HepG2 (cell line): ENCODE measurements at regions not wholly inside any gene's neighbourhood (a gene's known extent, or its start where the extent isn't known, plus 50 kb on each side); places are given as distances from the start of the nearest gene placed in this dataset.

ENCODE experiments used
- ATAC-seq: fragments of 200-7000 bp; cut with Tn5 transposase; 3 replicates; pipeline ENCODE4 v1.9.1; 2020; ENCODE audit warnings: mild to moderate bottlenecking, moderate library complexity
- BruUV-seq: library from RNA; stranded (reverse); fragments of 400-500 nt; replicated peaks from 2 replicates; lab custom pipeline; 2021; lab: Mats Ljungman, UMichigan
- CTCF ChIA-PET: fragments of 300-600 bp; formaldehyde crosslinking; extraction: SDS; loops from one replicate; lab custom pipeline; 2021; ENCODE audit warnings: low total read pairs, inconsistent platforms, low intra/inter-chr PET ratio; lab: Yijun Ruan, JAX
- POLR2A ChIA-PET: fragments of 350-600 bp; sonication (Branson Sonifier 250); formaldehyde crosslinking; loops from one replicate; lab custom pipeline; 2020; ENCODE audit warnings: antibody characterized with exemption, inconsistent platforms; lab: Yijun Ruan, JAX
- DNase-seq: peaks from one replicate; pipeline ENCODE4 v3.0.0-alpha.2; 2015; ENCODE audit warnings: low spot score
- FAIRE-seq: peaks from 3 replicates; lab custom pipeline; 2011; peaks lifted over from hg19 to GRCh38; lab: Jason Lieb, UNC
- H2AFZ ChIP-seq: one replicate; pipeline ENCODE4 v1.6.1; 2011; ENCODE audit warnings: low read length, inconsistent platforms
- H3K27ac ChIP-seq: fragments of 300-600 bp; 3 replicates; pipeline ENCODE4 v1.8.0; 2011; ENCODE audit warnings: mixed run types, mild to moderate bottlenecking, mixed read lengths, low read length, inconsistent platforms; ENCODE audit not compliant: insufficient read depth; ENCODE audit errors: extremely low read length
- H3K27me3 ChIP-seq, 2 experiments: fragments of 200-600 bp in 1 of 2; 2 replicates in 1 of 2; 3 replicates in 1 of 2; pipeline versions ENCODE4 v1.6.0 to v1.8.0; 2011; ENCODE audit warnings: low read length in 2 of 2, mild to moderate bottlenecking in 2 of 2, moderate library complexity in 2 of 2, inconsistent platforms in 1 of 2; ENCODE audit not compliant: insufficient read depth in 2 of 2, control insufficient read depth in 1 of 2
- H3K36me3 ChIP-seq, 2 experiments: fragments of 200-600 bp in 1 of 2; replicated peaks in 1 of 2; 2 replicates in 1 of 2; 3 replicates in 1 of 2; pipeline versions ENCODE4 v1.5.1 to v1.8.0; 2011; ENCODE audit warnings: low read length in 2 of 2, inconsistent platforms in 1 of 2; ENCODE audit not compliant: insufficient read depth in 2 of 2, control insufficient read depth in 1 of 2
- H3K4me1 ChIP-seq: 2 replicates; pipeline ENCODE4 v1.5.1; 2012; ENCODE audit warnings: low read length, inconsistent platforms; ENCODE audit not compliant: insufficient read depth
- H3K4me2 ChIP-seq: 2 replicates; pipeline ENCODE4 v1.6.0; 2011; ENCODE audit warnings: low read depth, low read length, inconsistent platforms
- H3K4me3 ChIP-seq, 3 experiments: fragments of 200-600 bp in 1 of 3; sonication (generic), shearing (Covaris generic) in 1 of 3; replicated peaks in 1 of 3; 2 replicates each; pipeline ENCODE4 v1.5.1; 2011 to 2016; ENCODE audit warnings: low read length in 3 of 3, inconsistent platforms in 2 of 3, low read depth in 2 of 3, mild to moderate bottlenecking in 2 of 3, control low read depth in 1 of 3, mixed read lengths in 1 of 3; ENCODE audit not compliant: insufficient read depth in 1 of 3
- H3K79me2 ChIP-seq: one replicate; pipeline ENCODE4 v1.6.1; 2011; ENCODE audit warnings: low read length, inconsistent platforms; ENCODE audit not compliant: insufficient read depth
- H3K9ac ChIP-seq: 2 replicates; pipeline ENCODE4 v1.6.0; 2011; ENCODE audit warnings: mild to moderate bottlenecking, low read depth, low read length, inconsistent platforms; ENCODE audit not compliant: insufficient read depth
- H3K9me3 ChIP-seq: 2 replicates; pipeline ENCODE4 v1.5.1; 2012; ENCODE audit warnings: mild to moderate bottlenecking, low read length
- H4K20me1 ChIP-seq: 2 replicates; pipeline ENCODE4 v1.6.0; 2011; ENCODE audit warnings: inconsistent platforms, mild to moderate bottlenecking, low read length, moderate library complexity; ENCODE audit not compliant: insufficient read depth
- CCDC6 ChIP-seq: sonication (generic); formaldehyde crosslinking; IDR thresholded peaks from 2 replicates; pipeline ENCODE4 v1.8.1; 2022; ENCODE audit warnings: mild to moderate bottlenecking, missing genetic modification reagents, moderate library complexity
- HIVEP1 ChIP-seq: sonication (generic); formaldehyde crosslinking; IDR thresholded peaks from 2 replicates; pipeline ENCODE4 v1.4.0; 2020; ENCODE audit warnings: mild to moderate bottlenecking, missing genetic modification reagents
- KAT2B ChIP-seq: fragments of 150-350 bp; IDR thresholded peaks from 2 replicates; pipeline ENCODE4 v1.6.1; 2014; ENCODE audit warnings: low read depth, low read length, borderline replicate concordance
- NR2C2 ChIP-seq: sonication (generic); formaldehyde crosslinking; IDR thresholded peaks from 2 replicates; pipeline ENCODE4 v1.4.0; 2020; ENCODE audit warnings: missing genetic modification reagents, mild to moderate bottlenecking, moderate library complexity, borderline replicate concordance
- PCBP2 ChIP-seq: fragments of 200-400 bp; formaldehyde crosslinking; optimal IDR thresholded peaks from 2 replicates; pipeline ENCODE3; 2018; ENCODE audit warnings: low read length, low read depth; ENCODE audit not compliant: poor library complexity, severe bottlenecking
- RFXAP ChIP-seq: sonication (generic); formaldehyde crosslinking; IDR thresholded peaks from 2 replicates; pipeline ENCODE4 v1.4.0; 2020; ENCODE audit warnings: missing genetic modification reagents, borderline replicate concordance
- SOX5 ChIP-seq: IDR thresholded peaks from 2 replicates; pipeline ENCODE4 v1.6.1; 2016; ENCODE audit warnings: borderline replicate concordance
- SRSF9 ChIP-seq: fragments of 200-400 bp; formaldehyde crosslinking; IDR thresholded peaks from 2 replicates; pipeline ENCODE4 v1.6.1; 2018; ENCODE audit warnings: borderline replicate concordance, mild to moderate bottlenecking, low read depth, low read length; ENCODE audit not compliant: insufficient read depth, poor library complexity, severe bottlenecking
- THAP11 ChIP-seq: IDR thresholded peaks from 2 replicates; pipeline ENCODE4 v1.6.1; 2016; ENCODE audit warnings: missing biosample characterization, missing genetic modification reagents
- ZBTB25 ChIP-seq: IDR thresholded peaks from 2 replicates; pipeline ENCODE4 v1.6.1; 2018; ENCODE audit warnings: missing genetic modification reagents
- ZBTB7A ChIP-seq: sonication (generic); formaldehyde crosslinking; IDR thresholded peaks from 2 replicates; pipeline ENCODE4 v1.8.0; 2022; ENCODE audit warnings: mild to moderate bottlenecking, missing genetic modification reagents
- ZFAT ChIP-seq: sonication (generic); formaldehyde crosslinking; conservative IDR thresholded peaks from 2 replicates; pipeline ENCODE4 v1.8.1; 2023; ENCODE audit warnings: missing genetic modification reagents, inconsistent platforms
- ZNF224 ChIP-seq: sonication (generic); formaldehyde crosslinking; IDR thresholded peaks from 2 replicates; pipeline ENCODE4 v1.5.0; 2020; ENCODE audit warnings: mild to moderate bottlenecking, missing genetic modification reagents
- ZNF574 ChIP-seq: sonication (generic); formaldehyde crosslinking; IDR thresholded peaks from 2 replicates; pipeline ENCODE4 v1.4.0; 2020; ENCODE audit warnings: missing genetic modification reagents
- WGBS: methylation state at CpG from one replicate; pipeline ENCODE4 v1.1.6; 2017; ENCODE audit warnings: low lambda C conversion rate; 5-methylcytosine and 5-hydroxymethylcytosine counted together
- in situ Hi-C: cut with HindIII; loops from 2 replicates; pipeline ENCODE4 v1.10.0; 2017; ENCODE audit warnings: low pct_unique_long_range_greater_than_20kb; ENCODE audit not compliant: extremely low pct_ligation_motif_present
- intact Hi-C: fragments of 100-400 bp; cut with micrococcal nuclease; formaldehyde crosslinking; loops from one replicate; pipeline ENCODE4 v1.10.0; 2022; ENCODE audit not compliant: unreplicated experiment
- TF ChIP-seq, protein P1 (sequence below): sonication (generic); formaldehyde crosslinking; conservative IDR thresholded peaks from 2 replicates; pipeline ENCODE4 v1.5.0; 2020; ENCODE audit warnings: missing genetic modification reagents

DNA sequence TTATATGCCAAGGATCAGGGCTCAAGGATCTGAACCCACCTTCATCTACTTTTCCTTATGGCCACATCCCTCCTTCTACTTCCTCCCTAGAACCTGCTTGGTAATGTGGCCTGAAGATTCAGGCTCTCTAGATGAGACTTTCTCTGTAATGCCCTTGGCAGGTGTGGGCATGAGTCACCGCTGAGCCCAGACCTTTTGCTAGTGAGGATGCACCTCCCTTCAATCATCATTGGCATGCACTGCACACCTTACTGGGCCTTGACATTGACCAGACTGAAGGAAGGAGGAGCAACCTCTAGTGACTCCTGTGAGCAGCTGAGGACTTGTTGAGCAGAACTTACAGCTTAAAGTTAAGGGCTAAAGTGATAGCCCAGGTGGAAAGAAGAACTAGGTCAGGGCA lies 405.3 kb downstream of the MAFB start:
- no peak for ATAC-seq
- TF ChIP-seq ZBTB7A (CRISPR knock-in tag) (no peak), THAP11 (no peak), ZFAT (no peak), CCDC6 (no peak)
- WGBS: 4% methylated on average over 1 of the region's 1 CpG
- Histone ChIP-seq H4K20me1 (no peaks in the 10 kb centered on the region), H3K27me3 (no peaks in the 10 kb centered on the region), H3K4me2 (no peak overlapping the region), H3K27ac (no peak overlapping the region), H3K9me3 (no peaks in the 10 kb centered on the region), H3K9ac (no peak overlapping the region), H3K79me2 (no peaks in the 10 kb centered on the region), H3K4me3 (no peak overlapping the region), H3K36me3 (no peaks in the 10 kb centered on the region), H3K4me1 (no peaks in the 10 kb centered on the region), H2AFZ (no peak overlapping the region)
- DNase-seq: no peak
- in situ Hi-C loops: no loop called here
- BruUV-seq: no TSS peak
- FAIRE-seq: no peak
- ChIA-PET CTCF (no interaction called here), POLR2A (no interaction called here)
- intact Hi-C loops: no loop called here

DNA sequence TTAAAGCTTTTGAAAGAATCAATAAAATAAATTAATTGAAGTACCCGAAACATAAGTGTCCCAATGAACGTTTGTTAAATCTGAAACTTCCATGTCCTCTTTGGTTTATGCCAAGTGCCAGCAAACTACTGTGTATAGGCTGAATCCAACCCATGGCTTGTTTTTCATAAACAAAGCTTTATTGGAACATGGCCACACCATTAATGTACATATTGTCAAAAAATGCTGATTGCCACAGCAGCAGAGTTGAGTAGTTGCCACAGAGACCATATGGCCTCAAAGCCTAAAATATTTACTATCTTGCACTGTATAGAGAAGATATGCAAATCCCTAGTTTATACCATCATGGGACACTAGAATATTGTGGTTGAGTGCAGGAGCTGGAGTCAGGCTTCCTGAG lies 406.1 kb downstream of the MAFB start:
- Histone ChIP-seq H2AFZ (no peak overlapping the region), H3K36me3 (no peaks in the 10 kb centered on the region), H3K27ac (no peak overlapping the region), H3K27me3 (no peaks in the 10 kb centered on the region), H3K79me2 (no peaks in the 10 kb centered on the region), H4K20me1 (no peaks in the 10 kb centered on the region), H3K9ac (no peak overlapping the region), H3K4me2 (no peak overlapping the region), H3K4me1 (no peaks in the 10 kb centered on the region), H3K9me3 (no peaks in the 10 kb centered on the region), H3K4me3 (no peak overlapping the region)
- CTCF ChIA-PET: no interaction called here
- ATAC-seq (no peak), DNase-seq (no peak), FAIRE-seq (no peak)
- POLR2A ChIA-PET: no interaction called here
- 0% methylated on average over 2 of the region's 2 CpGs for WGBS
- no TSS peak for BruUV-seq
- intact Hi-C loops (no loop called here), in situ Hi-C loops (no loop called here)
- TF ChIP-seq HIVEP1 (CRISPR knock-in tag) (no peak), RFXAP (no peak), SRSF9 (no peak), ZNF574 (CRISPR knock-in tag) (no peak), NR2C2 (no peak), ZBTB25 (CRISPR knock-in tag) (no peak), SOX5 (CRISPR knock-in tag) (no peak), PCBP2 (no peak), ZNF224 (CRISPR knock-in tag) (no peak), KAT2B (no peak)
- TF ChIP-seq, protein P1, sequence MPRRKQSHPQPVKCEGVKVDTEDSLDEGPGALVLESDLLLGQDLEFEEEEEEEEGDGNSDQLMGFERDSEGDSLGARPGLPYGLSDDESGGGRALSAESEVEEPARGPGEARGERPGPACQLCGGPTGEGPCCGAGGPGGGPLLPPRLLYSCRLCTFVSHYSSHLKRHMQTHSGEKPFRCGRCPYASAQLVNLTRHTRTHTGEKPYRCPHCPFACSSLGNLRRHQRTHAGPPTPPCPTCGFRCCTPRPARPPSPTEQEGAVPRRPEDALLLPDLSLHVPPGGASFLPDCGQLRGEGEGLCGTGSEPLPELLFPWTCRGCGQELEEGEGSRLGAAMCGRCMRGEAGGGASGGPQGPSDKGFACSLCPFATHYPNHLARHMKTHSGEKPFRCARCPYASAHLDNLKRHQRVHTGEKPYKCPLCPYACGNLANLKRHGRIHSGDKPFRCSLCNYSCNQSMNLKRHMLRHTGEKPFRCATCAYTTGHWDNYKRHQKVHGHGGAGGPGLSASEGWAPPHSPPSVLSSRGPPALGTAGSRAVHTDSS (CRISPR knock-in tag): no peak
